Fibroblast of lung (primary cell): ENCODE measurements at regions not wholly inside any gene's neighbourhood (a gene's known extent, or its start where the extent isn't known, plus 50 kb on each side); places are given as distances from the start of the nearest gene placed in this dataset.
"Not testable (repeated sequence)": the region's sequence is repeated elsewhere in the genome, so short reads cannot be mapped to it uniquely, and the experiment has no call there.

Experiments
- DNase-seq, 2 donors: peaks; one replicate each; pipeline versions ENCODE4 v3.0.0 to v3.0.0-alpha.2; 2010; ENCODE audit warnings: low read depth in 2 of 2
- H2AFZ ChIP-seq: 2 replicates; pipeline ENCODE4 v1.5.1; 2012; ENCODE audit warnings: low read length, control low read depth, inconsistent platforms
- H3K27ac ChIP-seq: 2 replicates; pipeline ENCODE4 v1.5.1; 2011; ENCODE audit warnings: low read length, control low read depth; ENCODE audit not compliant: insufficient read depth
- H3K27me3 ChIP-seq: 2 replicates; pipeline ENCODE4 v1.5.1; 2011; ENCODE audit warnings: mild to moderate bottlenecking, low read length; ENCODE audit not compliant: control insufficient read depth, insufficient read depth
- H3K36me3 ChIP-seq: 2 replicates; pipeline ENCODE4 v1.5.1; 2011; ENCODE audit warnings: low read length; ENCODE audit not compliant: control insufficient read depth, insufficient read depth
- H3K4me1 ChIP-seq: 2 replicates; pipeline ENCODE4 v1.5.1; 2011; ENCODE audit warnings: low read length; ENCODE audit not compliant: control insufficient read depth, insufficient read depth; ENCODE audit errors: extremely low read depth
- H3K4me2 ChIP-seq: 2 replicates; pipeline ENCODE4 v1.5.1; 2011; ENCODE audit warnings: low read length, control low read depth; ENCODE audit not compliant: insufficient read depth; ENCODE audit errors: extremely low read depth
- H3K4me3 ChIP-seq, 4 experiments: fragments of 200-600 bp in 1 of 4; sonication (generic) in 1 of 4; replicated peaks in 1 of 4; 2 replicates each; pipeline ENCODE4 v1.5.1; 2011 to 2016; ENCODE audit warnings: low read length in 4 of 4, low read depth in 3 of 4, mild to moderate bottlenecking in 3 of 4, control low read depth in 2 of 4, inconsistent platforms in 1 of 4, mixed read lengths in 1 of 4; ENCODE audit not compliant: insufficient read depth in 1 of 4; ENCODE audit errors: control extremely low read depth in 1 of 4
- H3K79me2 ChIP-seq: 2 replicates; pipeline ENCODE4 v1.5.1; 2012; ENCODE audit warnings: mild to moderate bottlenecking, low read length, inconsistent platforms; ENCODE audit not compliant: control insufficient read depth, insufficient read depth
- H3K9ac ChIP-seq: 2 replicates; pipeline ENCODE4 v1.5.1; 2011; ENCODE audit warnings: mild to moderate bottlenecking, low read length, control low read depth; ENCODE audit not compliant: insufficient read depth
- H3K9me3 ChIP-seq: 2 replicates; pipeline ENCODE4 v1.5.1; 2012; ENCODE audit warnings: low read depth, low read length; ENCODE audit not compliant: control insufficient read depth, insufficient read depth
- H4K20me1 ChIP-seq: 2 replicates; pipeline ENCODE4 v1.5.1; 2011; ENCODE audit warnings: low read length; ENCODE audit not compliant: control insufficient read depth, insufficient read depth; ENCODE audit errors: extremely low read depth
- EZH2 ChIP-seq: IDR thresholded peaks from 2 replicates; pipeline ENCODE4 v1.5.1; 2012; ENCODE audit warnings: low read length, control low read depth, mild to moderate bottlenecking; ENCODE audit errors: missing control alignments
- TF ChIP-seq, protein P1 (sequence below), 2 donors: IDR thresholded peaks in 1 of 2; conservative IDR thresholded peaks in 1 of 2; 1 replicate in 1 of 2; 2 replicates in 1 of 2; pipeline ENCODE4 v1.5.1; 2011 to 2012; ENCODE audit warnings: low read length in 2 of 2, control low read depth in 1 of 2, inconsistent platforms in 1 of 2, low read depth in 1 of 2, mild to moderate bottlenecking in 1 of 2

GRCh38 chr15:84402856-84403608 is 167.5 kb downstream of the GOLGA6L4 start:
- Histone ChIP-seq H3K79me2 (no peaks in the 10 kb centered on the region), H3K4me3 (no peak overlapping the region), H4K20me1 (no peaks in the 10 kb centered on the region), H3K9me3 (no peaks in the 10 kb centered on the region), H3K27ac (no peak overlapping the region), H2AFZ (no peak overlapping the region), H3K36me3 (no peaks in the 10 kb centered on the region), H3K9ac (no peak overlapping the region), H3K4me2 (no peak overlapping the region), H3K27me3 (no peaks in the 10 kb centered on the region), H3K4me1 (no peaks in the 10 kb centered on the region)
- DNase-seq: no peak
- TF ChIP-seq, protein P1, sequence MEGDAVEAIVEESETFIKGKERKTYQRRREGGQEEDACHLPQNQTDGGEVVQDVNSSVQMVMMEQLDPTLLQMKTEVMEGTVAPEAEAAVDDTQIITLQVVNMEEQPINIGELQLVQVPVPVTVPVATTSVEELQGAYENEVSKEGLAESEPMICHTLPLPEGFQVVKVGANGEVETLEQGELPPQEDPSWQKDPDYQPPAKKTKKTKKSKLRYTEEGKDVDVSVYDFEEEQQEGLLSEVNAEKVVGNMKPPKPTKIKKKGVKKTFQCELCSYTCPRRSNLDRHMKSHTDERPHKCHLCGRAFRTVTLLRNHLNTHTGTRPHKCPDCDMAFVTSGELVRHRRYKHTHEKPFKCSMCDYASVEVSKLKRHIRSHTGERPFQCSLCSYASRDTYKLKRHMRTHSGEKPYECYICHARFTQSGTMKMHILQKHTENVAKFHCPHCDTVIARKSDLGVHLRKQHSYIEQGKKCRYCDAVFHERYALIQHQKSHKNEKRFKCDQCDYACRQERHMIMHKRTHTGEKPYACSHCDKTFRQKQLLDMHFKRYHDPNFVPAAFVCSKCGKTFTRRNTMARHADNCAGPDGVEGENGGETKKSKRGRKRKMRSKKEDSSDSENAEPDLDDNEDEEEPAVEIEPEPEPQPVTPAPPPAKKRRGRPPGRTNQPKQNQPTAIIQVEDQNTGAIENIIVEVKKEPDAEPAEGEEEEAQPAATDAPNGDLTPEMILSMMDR (conservative IDR thresholded peaks at IDR 0.05 in 1 of 2, IDR thresholded peaks at IDR 0.05 in 1 of 2; ENCODE audit: low read depth in 1 of 2, low read length in 2 of 2): no peak
- no peak for TF ChIP-seq EZH2

DNA sequence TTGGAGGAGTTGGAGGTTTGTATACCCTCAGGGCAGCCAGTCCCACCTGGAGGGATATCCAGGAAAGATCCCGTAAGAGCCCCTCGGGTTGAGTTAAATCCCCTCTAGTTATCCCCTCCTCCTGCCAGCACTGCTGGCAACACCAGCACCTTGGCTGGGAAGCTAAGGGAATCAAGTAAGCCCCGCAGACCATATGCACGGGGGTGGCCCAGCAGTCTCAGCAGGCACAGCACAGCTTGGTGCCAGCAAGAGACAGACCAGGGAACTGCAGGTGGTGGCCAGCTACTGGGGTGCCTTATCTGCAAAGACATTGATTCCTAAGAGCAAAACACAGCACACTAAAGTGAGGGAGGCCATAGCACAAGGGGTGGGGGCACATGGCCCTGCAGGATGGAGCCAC is 173.8 kb downstream of the GOLGA6L4 start:
- not testable (repeated sequence) for DNase-seq

GRCh38 chr15:84421513-84422181 is 179.2 kb upstream of the ZSCAN2 start:
- not testable (repeated sequence) for H3K9ac ChIP-seq, H3K27ac ChIP-seq

More for the DNA sequence above, 173.8 kb downstream of the GOLGA6L4 start:
- H3K27ac ChIP-seq, H4K20me1 ChIP-seq, H3K9me3 ChIP-seq, H3K4me1 ChIP-seq, H3K4me3 ChIP-seq, H3K9ac ChIP-seq, H3K79me2 ChIP-seq, H2AFZ ChIP-seq, H3K36me3 ChIP-seq, H3K27me3 ChIP-seq, H3K4me2 ChIP-seq: not testable (repeated sequence)

GRCh38 chr15:84425327-84425726 is 175.5 kb upstream of the ZSCAN2 start:
- H3K4me1 ChIP-seq, H3K27me3 ChIP-seq, H3K9ac ChIP-seq, H3K79me2 ChIP-seq, H2AFZ ChIP-seq, H3K4me2 ChIP-seq, H3K4me3 ChIP-seq, DNase-seq, H3K36me3 ChIP-seq, H3K9me3 ChIP-seq, H3K27ac ChIP-seq, H4K20me1 ChIP-seq: not testable (repeated sequence)

More at GRCh38 chr15:84421513-84422181, 179.2 kb upstream of the ZSCAN2 start:
- H3K36me3 ChIP-seq, H4K20me1 ChIP-seq, H3K79me2 ChIP-seq, DNase-seq, H2AFZ ChIP-seq, H3K27me3 ChIP-seq, H3K4me2 ChIP-seq, H3K4me1 ChIP-seq, H3K9me3 ChIP-seq: not testable (repeated sequence)
- peak overlapping the region in 2 of 4 experiments; percentile 19 to 45 for H3K4me3 ChIP-seq

- H3K79me2 ChIP-seq, H3K9me3 ChIP-seq, H3K4me1 ChIP-seq, H3K36me3 ChIP-seq, H2AFZ ChIP-seq, H3K4me3 ChIP-seq, H3K4me2 ChIP-seq, H4K20me1 ChIP-seq, H3K27ac ChIP-seq, H3K27me3 ChIP-seq, H3K9ac ChIP-seq, DNase-seq: not testable (repeated sequence)
Observed at GRCh38 chr15:84473305-84473877, 127.4 kb upstream of the ZSCAN2 start.
